ENCODE measurements at regions not wholly inside any gene's neighbourhood (a gene's known extent, or its start where the extent isn't known, plus 50 kb on each side); places are given as distances from the start of the nearest gene placed in this dataset.
"Not testable (repeated sequence)": the region's sequence is repeated elsewhere in the genome, so short reads cannot be mapped to it uniquely, and the experiment has no call there.

DNA sequence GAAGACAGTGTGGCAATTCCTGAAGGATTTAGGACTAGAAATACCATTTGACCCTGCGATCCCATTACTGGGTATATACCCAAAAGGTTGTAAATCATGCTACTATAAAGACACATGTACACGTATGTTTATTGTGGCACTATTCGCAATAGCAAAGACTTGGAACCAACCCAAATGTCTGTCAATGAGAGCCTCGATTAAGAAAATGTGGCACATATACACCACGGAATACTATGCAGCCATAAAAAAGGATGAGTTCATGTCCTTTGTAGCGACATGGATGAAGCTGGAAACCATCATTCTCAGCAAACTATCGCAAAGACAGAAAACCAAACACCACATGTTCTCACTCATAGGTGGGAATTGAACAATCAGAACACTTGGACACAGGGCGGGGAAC lies 66.8 kb upstream of the VAMP7 start:
- TF ChIP-seq, protein P1, sequence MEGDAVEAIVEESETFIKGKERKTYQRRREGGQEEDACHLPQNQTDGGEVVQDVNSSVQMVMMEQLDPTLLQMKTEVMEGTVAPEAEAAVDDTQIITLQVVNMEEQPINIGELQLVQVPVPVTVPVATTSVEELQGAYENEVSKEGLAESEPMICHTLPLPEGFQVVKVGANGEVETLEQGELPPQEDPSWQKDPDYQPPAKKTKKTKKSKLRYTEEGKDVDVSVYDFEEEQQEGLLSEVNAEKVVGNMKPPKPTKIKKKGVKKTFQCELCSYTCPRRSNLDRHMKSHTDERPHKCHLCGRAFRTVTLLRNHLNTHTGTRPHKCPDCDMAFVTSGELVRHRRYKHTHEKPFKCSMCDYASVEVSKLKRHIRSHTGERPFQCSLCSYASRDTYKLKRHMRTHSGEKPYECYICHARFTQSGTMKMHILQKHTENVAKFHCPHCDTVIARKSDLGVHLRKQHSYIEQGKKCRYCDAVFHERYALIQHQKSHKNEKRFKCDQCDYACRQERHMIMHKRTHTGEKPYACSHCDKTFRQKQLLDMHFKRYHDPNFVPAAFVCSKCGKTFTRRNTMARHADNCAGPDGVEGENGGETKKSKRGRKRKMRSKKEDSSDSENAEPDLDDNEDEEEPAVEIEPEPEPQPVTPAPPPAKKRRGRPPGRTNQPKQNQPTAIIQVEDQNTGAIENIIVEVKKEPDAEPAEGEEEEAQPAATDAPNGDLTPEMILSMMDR (conservative IDR thresholded peaks at IDR 0.05; ENCODE audit: low read depth, low read length), result not testable (repeated sequence)
- not testable (repeated sequence) for TF ChIP-seq EZH2 (IDR thresholded peaks at IDR 0.05; ENCODE audit: borderline replicate concordance, low read depth, low read length, poor library complexity, severe bottlenecking)

All from A673 (cell line).